Hepatic stellate cell (primary cell): ENCODE measurements at regions not wholly inside any gene's neighbourhood (a gene's known extent, or its start where the extent isn't known, plus 50 kb on each side); places are given as distances from the start of the nearest gene placed in this dataset.
"Not testable (repeated sequence)": the region's sequence is repeated elsewhere in the genome, so short reads cannot be mapped to it uniquely, and the experiment has no call there.

ENCODE experiments used
- DNase-seq: peaks from one replicate; pipeline ENCODE4 v3.0.0; 2011; ENCODE audit warnings: low spot score

GRCh38 chr17:14621826-14622614 is 321.1 kb downstream of the HS3ST3B1 start:
- no peak for DNase-seq

GRCh38 chr17:14619821-14620220 is 318.9 kb downstream of the HS3ST3B1 start:
- DNase-seq = no peak

- DNase-seq = no peak
These were observed 315.6 kb downstream of the HS3ST3B1 start for GRCh38 chr17:14616528-14616927.

GRCh38 chr17:14605267-14605599 is 304.4 kb downstream of the HS3ST3B1 start:
- DNase-seq = no peak

GRCh38 chr17:14604591-14605266 is 303.8 kb downstream of the HS3ST3B1 start:
- DNase-seq = no peak

- DNase-seq = no peak
These were observed 295.3 kb downstream of the HS3ST3B1 start for GRCh38 chr17:14596224-14596623.

GRCh38 chr17:14595656-14596055 is 294.8 kb downstream of the HS3ST3B1 start:
- DNase-seq = no peak

GRCh38 chr17:14594690-14595089 is 293.8 kb downstream of the HS3ST3B1 start:
- no peak for DNase-seq

GRCh38 chr17:14593956-14594355 is 293.1 kb downstream of the HS3ST3B1 start:
- no peak for DNase-seq

GRCh38 chr17:14590459-14591250 is 289.8 kb downstream of the HS3ST3B1 start:
- no peak for DNase-seq

- DNase-seq = no peak
These were observed 284.2 kb downstream of the HS3ST3B1 start for GRCh38 chr17:14585099-14585498.

GRCh38 chr17:14582996-14583395 is 282.1 kb downstream of the HS3ST3B1 start:
- no peak for DNase-seq

GRCh38 chr17:14581186-14581830 is 280.4 kb downstream of the HS3ST3B1 start:
- DNase-seq = no peak

GRCh38 chr17:14580499-14580898 is 279.6 kb downstream of the HS3ST3B1 start:
- no peak for DNase-seq

GRCh38 chr17:14579716-14580115 is 278.8 kb downstream of the HS3ST3B1 start:
- DNase-seq = no peak

GRCh38 chr17:14575471-14575953 is 274.6 kb downstream of the HS3ST3B1 start:
- DNase-seq = no peak

GRCh38 chr17:14560325-14560724 is 259.4 kb downstream of the HS3ST3B1 start:
- DNase-seq = not testable (repeated sequence)

- DNase-seq = no peak
These were observed 258.6 kb downstream of the HS3ST3B1 start for GRCh38 chr17:14559264-14560119.

- no peak for DNase-seq
These were observed 256.6 kb downstream of the HS3ST3B1 start for GRCh38 chr17:14557480-14557879.

- no peak for DNase-seq
These were observed 253.0 kb downstream of the HS3ST3B1 start for GRCh38 chr17:14553847-14554246.

GRCh38 chr17:14552306-14552705 is 251.4 kb downstream of the HS3ST3B1 start:
- DNase-seq = no peak
